Left lung (tissue), 4 donors: ENCODE measurements at regions not wholly inside any gene's neighbourhood (a gene's known extent, or its start where the extent isn't known, plus 50 kb on each side); places are given as distances from the start of the nearest gene placed in this dataset.

ENCODE experiments used
- ATAC-seq: fragments of 200-7000 bp; cut with Tn5 transposase; one replicate; pipeline ENCODE4 v1.9.1; 2020; ENCODE audit warnings: moderate library complexity
- DNase-seq, 4 donors: peaks; one replicate each; pipeline ENCODE4 v3.0.0-alpha.2; 2013 to 2020
- H3K27ac ChIP-seq, 2 donors: fragments of 200-600 bp; sonication (generic) in 1 of 2; one replicate each; pipeline versions ENCODE4 v1.5.0 to v1.8.0; 2020 to 2021
- H3K27me3 ChIP-seq, 2 donors: fragments of 200-600 bp; sonication (generic) in 1 of 2; one replicate each; pipeline versions ENCODE4 v1.5.0 to v1.8.0; 2020 to 2021
- H3K36me3 ChIP-seq, 2 donors: fragments of 200-600 bp; sonication (generic) in 1 of 2; one replicate each; pipeline versions ENCODE4 v1.5.0 to v1.8.0; 2020 to 2021
- H3K4me1 ChIP-seq, 2 donors: fragments of 200-600 bp; one replicate each; pipeline ENCODE4 v1.8.0; 2021
- H3K4me3 ChIP-seq, 2 donors: fragments of 200-600 bp; sonication (generic) in 1 of 2; one replicate each; pipeline versions ENCODE4 v1.5.0 to v1.8.0; 2020 to 2021; ENCODE audit warnings: mild to moderate bottlenecking in 1 of 2
- H3K9me3 ChIP-seq, 2 donors: fragments of 200-600 bp; sonication (generic) in 1 of 2; one replicate each; pipeline versions ENCODE4 v1.5.0 to v1.8.0; 2020 to 2021
- CTCF ChIP-seq, 2 donors: fragments of 200-600 bp; sonication (generic) in 1 of 2; IDR thresholded peaks; one replicate each; pipeline versions ENCODE4 v1.5.0 to v1.8.0; 2021; ENCODE audit warnings: antibody characterized with exemption in 2 of 2
- intact Hi-C, 2 donors: fragments of 100-400 bp; cut with DNase I; formaldehyde crosslinking; loops; one replicate each; pipeline versions ENCODE4 v1.11.2 to v1.14.2; 2022
- donor health status: DM: no; HTN: yes; CAD: no.
- donor health status: DM: no; HTN: no; CAD: no.

- DNase-seq (no peak), ATAC-seq (no peak)
- Histone ChIP-seq H3K36me3 (no peaks in the 10 kb centered on the region), H3K27me3 (peaks cover 0 to 5% of the 10 kb centered on the region in 2 donors), H3K4me3 (no peak overlapping the region), H3K27ac (no peak overlapping the region), H3K9me3 (no peaks in the 10 kb centered on the region), H3K4me1 (no peaks in the 10 kb centered on the region)
- intact Hi-C loops = no loop called here
- TF ChIP-seq CTCF (IDR thresholded peaks at IDR 0.05) = no peak
These were observed 134.9 kb downstream of the RCN1 start for GRCh38 chr11:32225571-32226285.

GRCh38 chr11:32226480-32226879, 135.6 kb downstream of the RCN1 start:
- DNase-seq (no peak), ATAC-seq (no peak)
- no peaks in the 10 kb centered on the region for H3K36me3 ChIP-seq

GRCh38 chr11:32229576-32230240, 138.8 kb downstream of the RCN1 start:
- intact Hi-C loops = no loop called here
- TF ChIP-seq CTCF (IDR thresholded peaks at IDR 0.05) = no peak
- H3K27me3 ChIP-seq = no peaks in the 10 kb centered on the region
- no peaks in the 10 kb centered on the region for H3K36me3 ChIP-seq
- no peak for ATAC-seq
- no peaks in the 10 kb centered on the region for H3K4me1 ChIP-seq
- no peak overlapping the region for H3K4me3 ChIP-seq
- no peak for DNase-seq
- no peak overlapping the region for H3K27ac ChIP-seq
- no peaks in the 10 kb centered on the region for H3K9me3 ChIP-seq

More at GRCh38 chr11:32226480-32226879, 135.6 kb downstream of the RCN1 start:
- Histone ChIP-seq H3K9me3 (no peaks in the 10 kb centered on the region), H3K27ac (no peak overlapping the region), H3K4me3 (no peak overlapping the region), H3K4me1 (no peaks in the 10 kb centered on the region), H3K27me3 (peaks cover 0 to 2% of the 10 kb centered on the region in 2 donors)
- intact Hi-C loops = no loop called here
- TF ChIP-seq CTCF (IDR thresholded peaks at IDR 0.05) = no peak

GRCh38 chr11:32231909-32232493, 141.1 kb downstream of the RCN1 start:
- peak; percentile 13 to 25 for TF ChIP-seq CTCF (IDR thresholded peaks at IDR 0.05)
- H3K4me1 ChIP-seq = no peaks in the 10 kb centered on the region
- no peaks in the 10 kb centered on the region for H3K36me3 ChIP-seq
- no peaks in the 10 kb centered on the region for H3K27me3 ChIP-seq
- no peak overlapping the region for H3K4me3 ChIP-seq
- DNase-seq (no peak), ATAC-seq (peak; percentile 70)
- intact Hi-C loops = no loop called here
- no peaks in the 10 kb centered on the region for H3K9me3 ChIP-seq
- H3K27ac ChIP-seq = no peak overlapping the region

- Histone ChIP-seq H3K9me3 (no peaks in the 10 kb centered on the region), H3K36me3 (no peaks in the 10 kb centered on the region), H3K27ac (no peak overlapping the region), H3K4me1 (no peaks in the 10 kb centered on the region), H3K27me3 (no peaks in the 10 kb centered on the region), H3K4me3 (no peak overlapping the region)
- intact Hi-C loops = no loop called here
- no peak for ATAC-seq
- TF ChIP-seq CTCF (IDR thresholded peaks at IDR 0.05) = no peak
- no peak for DNase-seq
These were observed 141.6 kb downstream of the RCN1 start for GRCh38 chr11:32232516-32232915.
